NB4 (cell line): ENCODE measurements at regions not wholly inside any gene's neighbourhood (a gene's known extent, or its start where the extent isn't known, plus 50 kb on each side); places are given as distances from the start of the nearest gene placed in this dataset.

Experiments
- POLR2A ChIP-seq: IDR thresholded peaks from 2 replicates; pipeline ENCODE4 v1.6.1; 2011; ENCODE audit warnings: mild to moderate bottlenecking; ENCODE audit not compliant: insufficient read length; ENCODE audit errors: extremely low read depth
- TF ChIP-seq, protein P1 (sequence below): IDR thresholded peaks from one replicate; pipeline ENCODE4 v1.5.1; 2012; ENCODE audit warnings: low read depth, low read length
- TF ChIP-seq, protein P2 (sequence below): IDR thresholded peaks from 2 replicates; pipeline ENCODE4 v1.6.1; 2011; ENCODE audit warnings: low read depth, low read length

DNA sequence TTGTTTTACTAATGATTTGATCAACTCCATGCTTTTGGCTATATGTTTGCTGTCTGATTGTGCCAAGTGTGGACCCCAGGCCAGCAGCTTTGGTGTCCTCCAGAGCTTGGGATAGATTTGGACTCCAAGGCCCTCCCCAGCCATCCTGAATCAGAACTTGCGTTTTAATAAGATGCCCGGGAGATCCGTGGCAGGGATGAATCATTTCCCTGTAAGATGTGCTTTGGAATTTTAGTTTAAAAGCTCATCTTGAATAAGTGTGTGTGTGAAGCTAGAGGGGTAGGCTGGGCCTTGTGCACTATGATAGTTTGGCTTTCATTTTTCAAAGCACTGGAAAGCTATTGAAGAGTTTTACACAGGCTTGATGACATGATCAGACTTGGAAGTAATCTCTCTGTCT, 66.2 kb upstream of the SDK1 start:
- TF ChIP-seq, protein P1, sequence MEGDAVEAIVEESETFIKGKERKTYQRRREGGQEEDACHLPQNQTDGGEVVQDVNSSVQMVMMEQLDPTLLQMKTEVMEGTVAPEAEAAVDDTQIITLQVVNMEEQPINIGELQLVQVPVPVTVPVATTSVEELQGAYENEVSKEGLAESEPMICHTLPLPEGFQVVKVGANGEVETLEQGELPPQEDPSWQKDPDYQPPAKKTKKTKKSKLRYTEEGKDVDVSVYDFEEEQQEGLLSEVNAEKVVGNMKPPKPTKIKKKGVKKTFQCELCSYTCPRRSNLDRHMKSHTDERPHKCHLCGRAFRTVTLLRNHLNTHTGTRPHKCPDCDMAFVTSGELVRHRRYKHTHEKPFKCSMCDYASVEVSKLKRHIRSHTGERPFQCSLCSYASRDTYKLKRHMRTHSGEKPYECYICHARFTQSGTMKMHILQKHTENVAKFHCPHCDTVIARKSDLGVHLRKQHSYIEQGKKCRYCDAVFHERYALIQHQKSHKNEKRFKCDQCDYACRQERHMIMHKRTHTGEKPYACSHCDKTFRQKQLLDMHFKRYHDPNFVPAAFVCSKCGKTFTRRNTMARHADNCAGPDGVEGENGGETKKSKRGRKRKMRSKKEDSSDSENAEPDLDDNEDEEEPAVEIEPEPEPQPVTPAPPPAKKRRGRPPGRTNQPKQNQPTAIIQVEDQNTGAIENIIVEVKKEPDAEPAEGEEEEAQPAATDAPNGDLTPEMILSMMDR = no peak
- TF ChIP-seq POLR2A = no peak
- TF ChIP-seq, protein P2, sequence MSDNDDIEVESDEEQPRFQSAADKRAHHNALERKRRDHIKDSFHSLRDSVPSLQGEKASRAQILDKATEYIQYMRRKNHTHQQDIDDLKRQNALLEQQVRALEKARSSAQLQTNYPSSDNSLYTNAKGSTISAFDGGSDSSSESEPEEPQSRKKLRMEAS = no peak
